ENCODE measurements at regions not wholly inside any gene's neighbourhood (a gene's known extent, or its start where the extent isn't known, plus 50 kb on each side); places are given as distances from the start of the nearest gene placed in this dataset.

- TF ChIP-seq CTCF (IDR thresholded peaks at IDR 0.05): no peak
- no peak for TF ChIP-seq POLR2A (IDR thresholded peaks at IDR 0.05)
Observed at GRCh38 chr6:50959081-50959641, 140.5 kb downstream of the TFAP2B start.

Measured in prostate gland (tissue), 2 donors.